Activated T-helper 17 cell treated with anti-CD3 and anti-CD28 coated beads, Interleukin-2, amount 50 U/mL, for 72 hours (primary cell): ENCODE measurements at regions not wholly inside any gene's neighbourhood (a gene's known extent, or its start where the extent isn't known, plus 50 kb on each side); places are given as distances from the start of the nearest gene placed in this dataset.

Experiments used
- ATAC-seq: fragments of 150-1000 bp; cut with Tn5 transposase; replicated peaks from 2 replicates; pipeline ENCODE4 v1.10.0; 2021; ENCODE audit warnings: mild to moderate bottlenecking, moderate library complexity
- H3K27ac Mint-ChIP-seq: one replicate; pipeline ENCODE4 v1.8.0; 2022; ENCODE audit warnings: mixed read lengths
- H3K27me3 Mint-ChIP-seq: one replicate; pipeline ENCODE4 v1.8.0; 2022; ENCODE audit warnings: mixed read lengths
- H3K36me3 Mint-ChIP-seq: one replicate; pipeline ENCODE4 v1.8.0; 2022; ENCODE audit warnings: low read depth, mild to moderate bottlenecking, mixed read lengths
- H3K4me1 Mint-ChIP-seq: one replicate; pipeline ENCODE4 v1.8.0; 2022; ENCODE audit warnings: mixed read lengths
- H3K4me3 Mint-ChIP-seq: one replicate; pipeline ENCODE4 v1.8.0; 2022; ENCODE audit warnings: mild to moderate bottlenecking, mixed read lengths
- H3K9me3 Mint-ChIP-seq: one replicate; pipeline ENCODE4 v1.8.0; 2022; ENCODE audit warnings: mixed read lengths

- Mint-ChIP-seq H3K36me3 (no peaks in the 10 kb centered on the region), H3K4me3 (no peak overlapping the region), H3K4me1 (no peaks in the 10 kb centered on the region), H3K27ac (no peak overlapping the region), H3K9me3 (no peaks in the 10 kb centered on the region), H3K27me3 (peaks cover 10% of the 10 kb centered on the region)
- ATAC-seq: no peak
These were observed 569.6 kb downstream of the EFNB2 start for GRCh38 chr13:105965910-105966309.

- Mint-ChIP-seq H3K27me3 (peaks cover 7% of the 10 kb centered on the region), H3K4me3 (no peak overlapping the region), H3K27ac (no peak overlapping the region), H3K4me1 (no peaks in the 10 kb centered on the region), H3K9me3 (no peaks in the 10 kb centered on the region), H3K36me3 (no peaks in the 10 kb centered on the region)
- no peak for ATAC-seq
These were observed 573.4 kb downstream of the EFNB2 start for GRCh38 chr13:105962080-105962479.

GRCh38 chr13:105961438-105961837 lies 574.0 kb downstream of the EFNB2 start:
- H3K4me3 Mint-ChIP-seq: no peak overlapping the region
- no peak for ATAC-seq
- no peaks in the 10 kb centered on the region for H3K36me3 Mint-ChIP-seq
- no peaks in the 10 kb centered on the region for H3K9me3 Mint-ChIP-seq
- H3K27me3 Mint-ChIP-seq: peaks cover 7% of the 10 kb centered on the region
- no peaks in the 10 kb centered on the region for H3K4me1 Mint-ChIP-seq
- H3K27ac Mint-ChIP-seq: no peak overlapping the region

DNA sequence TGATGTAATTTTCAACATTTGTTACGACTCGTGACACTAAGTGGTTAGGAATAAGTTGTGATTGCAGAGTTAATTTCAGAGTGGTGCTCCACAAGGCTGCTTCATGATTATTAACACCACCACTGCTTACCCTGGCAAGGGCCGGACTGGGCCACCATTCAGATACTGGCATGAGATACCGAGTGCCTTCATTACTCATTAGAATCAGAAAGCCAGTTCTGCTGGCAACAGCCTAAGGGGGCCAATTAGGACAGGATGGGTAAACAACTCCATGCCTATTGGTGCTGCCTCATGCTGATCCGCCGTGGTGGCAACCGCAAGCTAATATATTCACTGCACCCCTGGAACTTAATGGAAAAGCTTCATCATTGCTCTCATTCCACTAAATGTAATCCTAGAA lies 575.1 kb downstream of the EFNB2 start:
- Mint-ChIP-seq H3K27me3 (peaks cover 7% of the 10 kb centered on the region), H3K9me3 (no peaks in the 10 kb centered on the region), H3K4me1 (no peaks in the 10 kb centered on the region), H3K36me3 (no peaks in the 10 kb centered on the region), H3K4me3 (no peak overlapping the region), H3K27ac (no peak overlapping the region)
- no peak for ATAC-seq

DNA sequence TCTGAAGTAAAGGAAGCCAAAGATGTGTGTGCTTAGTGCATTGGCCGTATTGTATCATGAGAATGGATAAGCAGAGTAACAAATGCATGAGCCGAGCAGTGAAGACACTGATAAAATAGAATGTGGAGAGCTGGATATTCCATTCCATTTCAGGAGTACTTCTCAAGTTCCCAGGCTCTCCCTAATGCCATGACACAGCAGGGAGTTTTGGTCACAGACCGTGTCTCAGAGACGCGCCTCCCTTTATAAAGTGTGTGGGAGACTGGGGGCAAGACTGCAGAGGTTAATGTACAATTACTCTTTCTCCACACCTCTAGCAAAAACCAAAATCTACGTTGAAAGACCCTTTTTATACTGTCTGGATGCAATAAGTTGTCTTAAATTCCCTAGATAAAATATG lies 575.6 kb downstream of the EFNB2 start:
- Mint-ChIP-seq H3K27ac (no peak overlapping the region), H3K36me3 (no peaks in the 10 kb centered on the region), H3K9me3 (no peaks in the 10 kb centered on the region), H3K4me3 (no peak overlapping the region), H3K27me3 (peaks cover 5% of the 10 kb centered on the region), H3K4me1 (no peaks in the 10 kb centered on the region)
- no peak for ATAC-seq

GRCh38 chr13:105957769-105958438 lies 577.6 kb downstream of the EFNB2 start:
- H3K36me3 Mint-ChIP-seq: no peaks in the 10 kb centered on the region
- no peaks in the 10 kb centered on the region for H3K9me3 Mint-ChIP-seq
- no peak for ATAC-seq
- no peak overlapping the region for H3K4me3 Mint-ChIP-seq
- no peak overlapping the region for H3K27ac Mint-ChIP-seq
- no peaks in the 10 kb centered on the region for H3K4me1 Mint-ChIP-seq
- no peaks in the 10 kb centered on the region for H3K27me3 Mint-ChIP-seq

DNA sequence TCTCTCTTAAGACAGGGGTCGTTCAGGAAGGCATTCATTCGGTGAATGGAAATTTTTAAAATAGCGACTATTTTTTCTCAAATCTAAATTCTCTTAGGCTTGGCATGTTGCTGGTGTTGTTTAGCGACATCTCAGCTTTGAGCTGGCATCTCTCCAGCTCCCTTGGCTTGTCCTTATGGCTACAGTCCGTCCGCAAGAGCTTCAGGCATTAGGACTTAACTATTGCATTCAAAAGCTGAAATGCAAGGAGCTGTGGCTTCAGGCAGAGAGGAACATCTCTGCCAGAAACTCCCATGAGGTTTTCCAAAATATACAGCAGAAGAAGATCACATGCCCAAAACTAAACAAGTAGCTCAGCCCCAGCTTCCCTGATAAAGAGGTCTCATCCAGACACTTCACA lies 578.5 kb downstream of the EFNB2 start:
- Mint-ChIP-seq H3K4me1 (no peaks in the 10 kb centered on the region), H3K27ac (no peak overlapping the region), H3K9me3 (no peaks in the 10 kb centered on the region), H3K36me3 (no peaks in the 10 kb centered on the region), H3K4me3 (no peak overlapping the region), H3K27me3 (no peaks in the 10 kb centered on the region)
- ATAC-seq: no peak

DNA sequence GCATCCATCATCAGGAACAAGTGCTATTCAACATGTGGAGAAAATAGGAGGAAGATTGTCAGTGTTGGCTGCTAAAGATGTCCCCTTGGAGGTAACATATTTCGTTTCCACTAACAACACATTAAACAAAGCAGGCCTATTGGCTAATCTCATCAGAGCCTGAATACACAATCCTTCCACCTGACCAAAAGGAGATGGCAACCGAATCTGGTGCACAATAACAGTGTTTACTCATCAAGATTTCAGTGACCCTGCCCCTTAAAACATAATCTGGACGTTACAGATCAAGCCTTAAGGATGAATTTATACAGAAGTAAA lies 582.5 kb downstream of the EFNB2 start:
- Mint-ChIP-seq H3K4me3 (no peak overlapping the region), H3K36me3 (no peaks in the 10 kb centered on the region), H3K27ac (no peak overlapping the region), H3K9me3 (no peaks in the 10 kb centered on the region), H3K4me1 (no peaks in the 10 kb centered on the region), H3K27me3 (no peaks in the 10 kb centered on the region)
- ATAC-seq: no peak

- H3K27me3 Mint-ChIP-seq: no peaks in the 10 kb centered on the region
- H3K4me1 Mint-ChIP-seq: no peaks in the 10 kb centered on the region
- no peaks in the 10 kb centered on the region for H3K9me3 Mint-ChIP-seq
- no peak for ATAC-seq
- no peak overlapping the region for H3K27ac Mint-ChIP-seq
- H3K36me3 Mint-ChIP-seq: no peaks in the 10 kb centered on the region
- no peak overlapping the region for H3K4me3 Mint-ChIP-seq
These were observed 583.1 kb downstream of the EFNB2 start for GRCh38 chr13:105952233-105952972.

DNA sequence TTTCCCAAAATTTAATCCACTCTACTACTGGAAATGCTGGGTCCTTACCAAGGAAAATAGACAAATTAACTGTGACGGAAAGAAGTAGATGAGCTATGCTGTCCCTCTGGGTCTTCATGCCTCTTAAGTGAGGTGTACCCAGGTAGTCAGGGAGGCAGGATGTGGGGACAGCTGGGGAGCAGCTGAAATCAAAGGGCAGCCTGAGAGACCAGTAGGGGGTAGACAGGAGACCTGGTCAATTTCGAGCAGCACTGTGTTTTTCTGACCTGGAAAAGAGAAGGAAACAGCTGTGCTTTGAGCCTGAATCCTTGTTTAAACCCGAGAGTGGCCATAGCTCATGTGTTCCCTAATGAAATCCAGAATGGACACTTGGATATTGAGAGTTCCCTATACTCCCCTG lies 587.3 kb downstream of the EFNB2 start:
- H3K4me3 Mint-ChIP-seq: no peak overlapping the region
- H3K36me3 Mint-ChIP-seq: no peaks in the 10 kb centered on the region
- H3K27ac Mint-ChIP-seq: no peak overlapping the region
- peaks cover 3% of the 10 kb centered on the region for H3K27me3 Mint-ChIP-seq
- H3K4me1 Mint-ChIP-seq: no peaks in the 10 kb centered on the region
- no peak for ATAC-seq
- no peaks in the 10 kb centered on the region for H3K9me3 Mint-ChIP-seq

DNA sequence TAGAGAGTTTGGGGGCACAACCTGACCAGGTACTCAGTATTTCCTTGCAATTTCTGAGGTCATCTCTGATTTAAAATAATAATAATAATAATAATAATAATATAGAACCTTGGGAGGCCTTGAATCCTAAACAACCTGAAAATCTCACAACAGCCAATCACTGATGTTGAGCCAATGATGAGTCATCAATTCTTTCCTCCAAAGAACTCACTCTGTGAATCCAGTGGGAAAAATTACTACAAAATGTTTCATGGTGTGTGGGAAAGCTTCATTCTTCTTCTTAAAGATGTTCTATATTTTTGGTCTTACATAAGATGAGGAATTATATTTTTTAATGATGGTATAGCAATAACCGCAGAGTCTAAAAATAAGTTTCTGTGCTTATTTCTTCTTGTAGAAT lies 594.6 kb downstream of the EFNB2 start:
- no peak for ATAC-seq
- peaks cover 4% of the 10 kb centered on the region for H3K27me3 Mint-ChIP-seq
- H3K27ac Mint-ChIP-seq: no peak overlapping the region
- no peaks in the 10 kb centered on the region for H3K9me3 Mint-ChIP-seq
- no peaks in the 10 kb centered on the region for H3K4me1 Mint-ChIP-seq
- H3K4me3 Mint-ChIP-seq: no peak overlapping the region
- no peaks in the 10 kb centered on the region for H3K36me3 Mint-ChIP-seq

DNA sequence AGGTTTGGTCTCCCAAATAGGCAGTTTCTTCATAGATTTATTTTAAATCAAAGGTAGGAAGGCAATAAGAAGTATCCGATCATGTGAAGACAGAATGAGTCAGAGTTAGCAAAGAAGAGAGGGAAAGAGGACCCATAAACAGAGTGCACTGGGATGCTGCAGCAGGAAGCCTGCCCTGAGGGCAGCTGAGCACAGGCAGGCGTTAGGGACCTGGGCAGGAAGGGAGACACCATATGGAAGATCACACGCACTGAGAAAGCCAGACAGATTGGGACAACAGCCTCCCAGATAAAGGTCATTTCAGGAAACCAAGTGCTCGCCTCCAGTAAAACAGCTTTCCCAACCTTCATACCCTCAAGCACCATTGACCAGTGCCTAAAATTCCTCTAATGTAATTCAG lies 598.0 kb downstream of the EFNB2 start:
- no peaks in the 10 kb centered on the region for H3K9me3 Mint-ChIP-seq
- no peaks in the 10 kb centered on the region for H3K4me1 Mint-ChIP-seq
- peaks cover 9% of the 10 kb centered on the region for H3K27me3 Mint-ChIP-seq
- H3K27ac Mint-ChIP-seq: no peak overlapping the region
- ATAC-seq: no peak
- H3K4me3 Mint-ChIP-seq: no peak overlapping the region
- H3K36me3 Mint-ChIP-seq: no peaks in the 10 kb centered on the region

- no peaks in the 10 kb centered on the region for H3K4me1 Mint-ChIP-seq
- H3K9me3 Mint-ChIP-seq: no peaks in the 10 kb centered on the region
- ATAC-seq: no peak
These were observed 598.6 kb downstream of the EFNB2 start for GRCh38 chr13:105936816-105937215.

GRCh38 chr13:105929505-105929904 lies 606.0 kb downstream of the EFNB2 start:
- ATAC-seq: no peak
- Mint-ChIP-seq H3K4me1 (no peaks in the 10 kb centered on the region), H3K4me3 (no peak overlapping the region), H3K9me3 (no peaks in the 10 kb centered on the region), H3K27me3 (peaks cover 9% of the 10 kb centered on the region), H3K27ac (no peak overlapping the region), H3K36me3 (no peaks in the 10 kb centered on the region)

More at GRCh38 chr13:105936816-105937215, 598.6 kb downstream of the EFNB2 start:
- H3K36me3 Mint-ChIP-seq: no peaks in the 10 kb centered on the region
- peaks cover 9% of the 10 kb centered on the region for H3K27me3 Mint-ChIP-seq
- no peak overlapping the region for H3K4me3 Mint-ChIP-seq
- H3K27ac Mint-ChIP-seq: no peak overlapping the region

GRCh38 chr13:105928901-105929300 lies 606.6 kb downstream of the EFNB2 start:
- Mint-ChIP-seq H3K4me1 (no peaks in the 10 kb centered on the region), H3K4me3 (no peak overlapping the region), H3K27me3 (peaks cover 9% of the 10 kb centered on the region), H3K27ac (no peak overlapping the region), H3K36me3 (no peaks in the 10 kb centered on the region), H3K9me3 (no peaks in the 10 kb centered on the region)
- ATAC-seq: no peak
